HG02970 (cell line): ENCODE measurements at regions not wholly inside any gene's neighbourhood (a gene's known extent, or its start where the extent isn't known, plus 50 kb on each side); places are given as distances from the start of the nearest gene placed in this dataset.
"Not testable (repeated sequence)": the region's sequence is repeated elsewhere in the genome, so short reads cannot be mapped to it uniquely, and the experiment has no call there.

Source experiments
- ATAC-seq: cut with Tn5 transposase; IDR thresholded peaks from one replicate; pipeline ENCODE4 v1.9.1; 2021; ENCODE audit warnings: mild to moderate bottlenecking, moderate library complexity, moderate number of reproducible peaks; ENCODE audit not compliant: unreplicated experiment, low FRiP score

DNA sequence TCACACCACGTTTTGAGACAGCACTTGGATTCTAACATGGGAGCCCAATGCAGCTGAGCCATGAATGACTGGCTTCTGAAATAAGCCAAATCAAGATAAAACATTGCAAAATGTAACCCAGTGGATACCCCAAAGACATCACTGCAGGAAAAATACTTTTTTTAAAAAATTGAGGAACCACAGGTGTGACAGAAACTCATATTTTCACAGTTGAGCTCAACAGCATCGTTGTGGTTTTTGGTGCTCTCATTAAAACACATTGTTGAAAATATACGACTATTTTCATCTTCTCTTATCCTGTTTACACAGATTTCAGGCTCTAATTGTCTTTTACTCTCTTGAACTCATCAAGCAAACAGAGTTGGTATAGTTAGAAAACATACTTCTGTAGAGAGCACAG, 429.3 kb upstream of the VRK2 start:
- ATAC-seq: no peak

- no peak for ATAC-seq
These were observed 425.4 kb upstream of the VRK2 start for GRCh38 chr2:57621122-57621663.

DNA sequence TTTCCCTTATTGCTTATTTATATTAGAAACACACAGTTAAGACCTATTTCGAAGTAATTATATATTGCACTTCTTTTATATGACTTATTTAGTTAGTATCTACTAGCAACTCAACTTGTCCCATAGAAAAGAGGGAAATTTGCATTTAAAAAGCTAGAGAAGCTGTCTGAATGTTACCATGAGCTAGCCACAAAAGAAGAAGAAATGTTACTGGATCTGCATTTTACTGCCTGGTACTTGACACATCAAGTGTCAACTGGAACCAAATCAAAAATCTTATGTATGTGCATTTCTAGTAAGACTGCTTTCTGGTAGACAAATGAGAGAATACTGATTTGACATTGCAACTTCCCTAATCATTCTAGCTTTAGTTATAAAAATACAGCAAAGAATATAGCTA, 424.6 kb upstream of the VRK2 start:
- no peak for ATAC-seq

GRCh38 chr2:57656198-57656597, 390.4 kb upstream of the VRK2 start:
- no peak for ATAC-seq

DNA sequence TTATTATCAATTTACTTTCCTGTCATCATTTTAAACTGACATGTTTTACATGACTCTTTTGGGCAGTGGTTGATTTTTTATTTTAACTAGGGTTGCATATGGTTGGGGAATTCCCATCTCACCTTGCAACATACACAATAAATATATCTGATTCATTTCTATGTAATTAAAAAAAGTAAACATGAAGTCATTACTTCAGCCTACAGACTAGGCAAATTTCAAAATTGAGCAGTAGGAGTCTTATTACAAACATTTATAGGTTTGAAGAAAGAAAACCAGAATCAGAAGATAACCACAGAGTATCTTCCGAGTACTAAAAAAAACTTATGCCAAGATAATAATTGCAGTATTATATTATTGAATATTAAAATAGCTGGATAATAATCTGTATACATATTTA, 377.0 kb upstream of the VRK2 start:
- no peak for ATAC-seq

GRCh38 chr2:57674025-57674424, 372.6 kb upstream of the VRK2 start:
- ATAC-seq: no peak

DNA sequence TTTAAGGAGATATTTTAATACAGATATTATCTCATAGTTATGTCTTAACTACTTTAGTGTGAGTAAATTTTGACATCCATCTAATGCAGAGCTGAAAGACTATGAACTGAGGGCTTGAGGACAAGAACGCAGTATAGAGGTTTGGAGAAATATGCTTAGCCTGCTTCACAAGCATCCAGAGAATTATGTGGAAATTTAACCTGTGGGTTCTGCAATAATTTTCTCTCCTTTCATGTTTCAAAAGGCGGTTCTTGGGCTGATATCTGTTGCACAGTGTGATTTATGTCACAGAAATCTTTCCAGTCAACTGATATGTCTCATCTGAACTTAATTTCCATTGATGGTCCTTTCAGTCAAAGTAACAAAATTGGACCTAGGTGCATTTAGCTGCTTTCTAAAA, 371.9 kb upstream of the VRK2 start:
- ATAC-seq: no peak

DNA sequence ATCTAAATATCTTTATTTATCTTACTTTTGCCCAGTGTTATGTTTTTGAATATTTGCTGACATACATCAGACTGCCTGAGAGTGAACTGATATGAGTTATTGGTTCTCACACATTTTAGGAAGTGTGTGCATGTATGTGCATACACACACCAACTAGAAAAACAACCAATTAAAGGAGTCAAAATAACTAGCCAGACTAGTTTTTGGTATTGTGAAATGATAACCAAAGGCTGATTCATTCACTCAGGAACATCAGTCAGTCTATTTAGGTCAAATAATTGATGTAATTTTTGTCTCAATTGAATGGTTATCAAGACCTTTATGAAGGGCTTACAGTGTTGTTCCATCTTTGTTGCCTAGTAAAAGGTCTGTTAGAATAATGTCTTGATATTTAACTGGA, 369.3 kb upstream of the VRK2 start:
- ATAC-seq: no peak

GRCh38 chr2:57681650-57682049, 365.0 kb upstream of the VRK2 start:
- ATAC-seq: no peak

- no peak for ATAC-seq
These were observed 361.6 kb upstream of the VRK2 start for GRCh38 chr2:57685032-57685431.

DNA sequence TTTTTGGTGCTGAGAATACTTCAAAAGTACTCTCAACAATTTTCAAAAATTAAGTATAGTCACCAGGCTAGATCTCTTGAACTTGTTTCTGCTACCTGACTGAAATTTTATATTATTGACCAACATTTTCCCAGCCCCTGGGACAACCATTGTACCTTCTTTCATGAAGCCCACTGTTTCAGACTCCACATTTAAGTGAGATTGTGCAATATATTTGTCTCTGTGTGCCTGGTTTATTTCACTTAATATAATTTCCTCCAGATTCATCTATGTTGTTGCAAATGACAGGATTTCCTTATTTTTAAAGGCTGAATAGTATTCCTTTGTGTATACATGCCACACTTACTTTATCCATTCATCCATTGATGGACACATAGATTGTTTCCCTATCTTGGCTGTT, 354.2 kb upstream of the VRK2 start:
- ATAC-seq: no peak

GRCh38 chr2:57693177-57693576, 353.4 kb upstream of the VRK2 start:
- no peak for ATAC-seq

GRCh38 chr2:57693965-57694364, 352.6 kb upstream of the VRK2 start:
- ATAC-seq: no peak

GRCh38 chr2:57696016-57696415, 350.6 kb upstream of the VRK2 start:
- ATAC-seq: no peak

- ATAC-seq: no peak
These were observed 348.2 kb upstream of the VRK2 start for GRCh38 chr2:57698392-57698791.

DNA sequence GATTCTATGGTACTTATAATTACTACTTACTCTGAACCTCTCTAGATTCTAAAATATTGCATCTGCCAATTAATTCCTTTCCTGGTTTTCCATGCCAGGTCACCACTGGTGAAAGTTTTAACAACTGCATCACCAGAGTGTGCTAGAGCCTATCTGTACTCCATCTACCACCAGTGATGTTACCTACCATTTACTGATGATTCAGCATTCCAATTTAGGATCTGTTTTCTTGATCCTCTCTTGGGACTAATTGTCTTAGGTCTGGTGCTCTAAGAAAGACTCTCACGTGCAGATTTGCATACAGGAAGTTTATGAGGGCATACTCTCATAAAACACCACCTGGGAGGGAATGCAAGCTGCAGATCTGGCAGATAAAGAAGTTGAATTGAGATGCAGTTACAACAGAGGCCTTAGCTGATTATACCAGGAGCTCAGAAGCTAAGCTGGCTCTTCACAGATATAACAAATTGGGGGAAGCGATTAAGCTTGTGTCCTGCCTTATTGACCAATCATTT, 347.6 kb upstream of the VRK2 start:
- no peak for ATAC-seq

DNA sequence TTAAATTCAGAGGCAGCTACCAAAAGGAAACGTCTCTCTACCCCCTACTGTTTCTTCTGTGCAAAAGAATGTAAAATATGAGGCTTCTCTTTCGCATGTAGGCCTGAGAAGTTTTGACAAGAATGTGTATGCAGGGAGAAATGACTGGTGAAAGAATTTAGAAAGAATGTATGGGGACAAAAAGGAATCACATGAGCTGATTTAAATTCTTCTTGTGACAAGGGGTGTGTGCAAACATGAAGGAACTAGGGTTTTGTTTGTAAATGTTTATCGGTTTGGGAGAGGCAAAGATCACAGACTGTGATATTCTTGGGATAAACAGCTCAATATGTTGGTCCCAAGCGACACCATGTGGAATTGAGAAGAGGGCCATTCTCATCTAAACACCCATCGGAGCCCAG, 345.2 kb upstream of the VRK2 start:
- ATAC-seq: no peak

DNA sequence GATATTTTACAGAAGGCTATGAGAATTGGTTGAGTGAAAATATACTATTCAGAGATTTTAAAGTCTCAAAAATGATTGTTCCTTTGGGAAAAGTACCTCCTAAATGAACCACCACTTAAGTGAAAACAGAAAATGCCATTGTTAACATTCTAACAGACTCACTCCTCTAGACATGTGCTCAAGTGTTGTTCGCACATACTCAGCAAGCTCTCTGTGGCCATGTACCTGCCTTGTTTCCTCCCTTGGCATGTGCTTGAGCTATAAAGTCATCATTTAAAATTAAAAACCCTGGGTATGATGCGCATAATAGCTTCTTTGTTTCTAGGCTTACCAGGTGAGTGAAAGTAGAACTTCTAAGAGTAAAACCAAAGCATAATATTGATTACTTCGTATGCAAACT, 343.2 kb upstream of the VRK2 start:
- no peak for ATAC-seq

DNA sequence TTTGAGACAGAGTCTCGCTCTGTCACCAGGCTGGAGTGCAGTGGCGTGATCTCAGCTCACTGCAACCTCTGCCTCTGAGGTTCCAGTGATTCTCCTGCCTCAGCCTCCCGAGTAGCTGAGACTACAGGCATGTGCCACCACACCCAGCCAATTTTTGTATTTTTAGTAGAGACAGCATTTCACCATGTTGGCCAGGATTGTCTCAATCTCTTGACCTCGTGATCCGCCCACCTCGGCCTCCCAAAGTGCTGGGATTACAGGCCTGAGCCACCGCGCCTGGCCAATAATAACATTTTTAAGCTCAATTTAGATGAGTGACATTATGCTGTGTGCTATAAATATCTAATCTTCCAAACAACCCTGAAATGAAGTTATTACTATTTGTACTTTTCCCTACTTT, 338.8 kb upstream of the VRK2 start:
- not testable (repeated sequence) for ATAC-seq

- no peak for ATAC-seq
These were observed 334.6 kb upstream of the VRK2 start for GRCh38 chr2:57711991-57712390.

DNA sequence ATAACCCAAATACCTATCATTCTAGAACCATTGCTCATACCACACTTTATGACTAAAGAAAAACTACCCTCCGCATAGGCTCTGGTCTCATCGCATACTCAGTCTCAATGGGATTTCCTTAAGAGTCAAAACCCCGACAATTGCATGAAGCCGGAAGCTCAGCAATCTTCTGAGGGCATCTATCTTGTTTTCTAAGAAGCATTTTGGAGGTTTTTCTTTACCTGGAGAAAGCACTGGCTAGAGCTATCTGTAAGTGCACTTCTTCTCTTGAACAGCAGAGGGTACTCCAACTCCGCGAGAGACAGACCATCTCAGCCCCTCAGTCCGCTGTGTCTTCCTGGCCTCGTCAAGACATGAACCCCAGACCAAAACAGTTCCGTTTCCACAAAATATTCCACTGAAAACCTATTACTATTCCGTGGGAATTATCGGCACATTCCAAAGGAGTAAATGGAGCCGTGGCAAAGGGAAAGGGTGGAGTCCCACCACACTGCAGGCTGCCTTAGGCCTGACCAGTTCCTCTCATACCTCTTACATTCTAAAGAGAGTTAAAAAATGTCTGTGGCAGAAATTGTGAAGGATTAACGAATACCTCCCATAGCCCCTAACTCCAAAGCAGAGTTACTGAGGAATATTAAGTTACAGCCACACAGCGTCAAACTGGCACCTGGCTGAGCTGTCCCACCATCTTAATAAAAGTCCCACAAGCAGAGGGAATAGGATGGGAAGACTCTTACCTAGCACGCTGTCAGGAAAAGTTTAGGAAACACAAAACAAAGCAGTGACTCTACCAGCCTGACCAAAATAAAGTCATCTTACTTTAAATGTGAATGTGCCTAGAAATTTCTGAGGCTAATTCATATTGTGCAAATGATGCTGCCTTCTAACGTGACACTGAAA, 325.6 kb upstream of the VRK2 start:
- ATAC-seq: peak; percentile 100

- no peak for ATAC-seq
These were observed 321.2 kb upstream of the VRK2 start for GRCh38 chr2:57725337-57725947.
